ENCODE measurements at regions not wholly inside any gene's neighbourhood (a gene's known extent, or its start where the extent isn't known, plus 50 kb on each side); places are given as distances from the start of the nearest gene placed in this dataset.
"Not testable (repeated sequence)": the region's sequence is repeated elsewhere in the genome, so short reads cannot be mapped to it uniquely, and the experiment has no call there.

- DNase-seq (ENCODE audit: low spot score), result no peak
- no peak for TF ChIP-seq CTCF (IDR thresholded peaks at IDR 0.05; ENCODE audit: extremely low read depth, missing control alignments)
These were observed 79.3 kb upstream of the SPEF2 start for GRCh38 chr5:35538198-35538931.

- TF ChIP-seq CTCF (IDR thresholded peaks at IDR 0.05; ENCODE audit: extremely low read depth, missing control alignments), result no peak
- DNase-seq (ENCODE audit: low spot score), result no peak
These were observed 84.5 kb upstream of the SPEF2 start for GRCh38 chr5:35533156-35533555.

- DNase-seq (ENCODE audit: low spot score), result not testable (repeated sequence)
These were observed 86.1 kb upstream of the SPEF2 start for GRCh38 chr5:35531553-35531952.

GRCh38 chr5:35518104-35518503 is 99.6 kb upstream of the SPEF2 start:
- no peak for TF ChIP-seq CTCF (IDR thresholded peaks at IDR 0.05; ENCODE audit: extremely low read depth, missing control alignments)
- DNase-seq (ENCODE audit: low spot score), result no peak

- no peak for TF ChIP-seq CTCF (IDR thresholded peaks at IDR 0.05; ENCODE audit: extremely low read depth, missing control alignments)
- no peak for DNase-seq (ENCODE audit: low spot score)
These were observed 101.4 kb upstream of the SPEF2 start for GRCh38 chr5:35516271-35516670.

GRCh38 chr5:35513612-35514011 is 104.1 kb upstream of the SPEF2 start:
- DNase-seq (ENCODE audit: low spot score), result no peak
- no peak for TF ChIP-seq CTCF (IDR thresholded peaks at IDR 0.05; ENCODE audit: extremely low read depth, missing control alignments)

GRCh38 chr5:35502206-35502605 is 115.5 kb upstream of the SPEF2 start:
- no peak for DNase-seq (ENCODE audit: low spot score)
- TF ChIP-seq CTCF (IDR thresholded peaks at IDR 0.05; ENCODE audit: extremely low read depth, missing control alignments), result no peak

- no peak for DNase-seq (ENCODE audit: low spot score)
- TF ChIP-seq CTCF (IDR thresholded peaks at IDR 0.05; ENCODE audit: extremely low read depth, missing control alignments), result no peak
These were observed 128.9 kb upstream of the SPEF2 start for GRCh38 chr5:35488791-35489190.

All from GM20000 (cell line).